HepG2 (cell line): ENCODE measurements at regions not wholly inside any gene's neighbourhood (a gene's known extent, or its start where the extent isn't known, plus 50 kb on each side); places are given as distances from the start of the nearest gene placed in this dataset.

ENCODE experiments used
- ATAC-seq: fragments of 200-7000 bp; cut with Tn5 transposase; 3 replicates; pipeline ENCODE4 v1.9.1; 2020; ENCODE audit warnings: mild to moderate bottlenecking, moderate library complexity
- BruUV-seq: library from RNA; stranded (reverse); fragments of 400-500 nt; replicated peaks from 2 replicates; lab custom pipeline; 2021; lab: Mats Ljungman, UMichigan
- CTCF ChIA-PET: fragments of 300-600 bp; formaldehyde crosslinking; extraction: SDS; loops from one replicate; lab custom pipeline; 2021; ENCODE audit warnings: low total read pairs, inconsistent platforms, low intra/inter-chr PET ratio; lab: Yijun Ruan, JAX
- POLR2A ChIA-PET: fragments of 350-600 bp; sonication (Branson Sonifier 250); formaldehyde crosslinking; loops from one replicate; lab custom pipeline; 2020; ENCODE audit warnings: antibody characterized with exemption, inconsistent platforms; lab: Yijun Ruan, JAX
- DNase-seq: peaks from one replicate; pipeline ENCODE4 v3.0.0-alpha.2; 2015; ENCODE audit warnings: low spot score
- FAIRE-seq: peaks from 3 replicates; lab custom pipeline; 2011; peaks lifted over from hg19 to GRCh38; lab: Jason Lieb, UNC
- H2AFZ ChIP-seq: one replicate; pipeline ENCODE4 v1.6.1; 2011; ENCODE audit warnings: low read length, inconsistent platforms
- H3K27ac ChIP-seq: fragments of 300-600 bp; 3 replicates; pipeline ENCODE4 v1.8.0; 2011; ENCODE audit warnings: mixed run types, mild to moderate bottlenecking, mixed read lengths, low read length, inconsistent platforms; ENCODE audit not compliant: insufficient read depth; ENCODE audit errors: extremely low read length
- H3K27me3 ChIP-seq, 2 experiments: fragments of 200-600 bp in 1 of 2; 2 replicates in 1 of 2; 3 replicates in 1 of 2; pipeline versions ENCODE4 v1.6.0 to v1.8.0; 2011; ENCODE audit warnings: low read length in 2 of 2, mild to moderate bottlenecking in 2 of 2, moderate library complexity in 2 of 2, inconsistent platforms in 1 of 2; ENCODE audit not compliant: insufficient read depth in 2 of 2, control insufficient read depth in 1 of 2
- H3K36me3 ChIP-seq, 2 experiments: fragments of 200-600 bp in 1 of 2; replicated peaks in 1 of 2; 2 replicates in 1 of 2; 3 replicates in 1 of 2; pipeline versions ENCODE4 v1.5.1 to v1.8.0; 2011; ENCODE audit warnings: low read length in 2 of 2, inconsistent platforms in 1 of 2; ENCODE audit not compliant: insufficient read depth in 2 of 2, control insufficient read depth in 1 of 2
- H3K4me1 ChIP-seq: 2 replicates; pipeline ENCODE4 v1.5.1; 2012; ENCODE audit warnings: low read length, inconsistent platforms; ENCODE audit not compliant: insufficient read depth
- H3K4me2 ChIP-seq: 2 replicates; pipeline ENCODE4 v1.6.0; 2011; ENCODE audit warnings: low read depth, low read length, inconsistent platforms
- H3K4me3 ChIP-seq, 3 experiments: fragments of 200-600 bp in 1 of 3; sonication (generic), shearing (Covaris generic) in 1 of 3; replicated peaks in 1 of 3; 2 replicates each; pipeline ENCODE4 v1.5.1; 2011 to 2016; ENCODE audit warnings: low read length in 3 of 3, inconsistent platforms in 2 of 3, low read depth in 2 of 3, mild to moderate bottlenecking in 2 of 3, control low read depth in 1 of 3, mixed read lengths in 1 of 3; ENCODE audit not compliant: insufficient read depth in 1 of 3
- H3K79me2 ChIP-seq: one replicate; pipeline ENCODE4 v1.6.1; 2011; ENCODE audit warnings: low read length, inconsistent platforms; ENCODE audit not compliant: insufficient read depth
- H3K9ac ChIP-seq: 2 replicates; pipeline ENCODE4 v1.6.0; 2011; ENCODE audit warnings: mild to moderate bottlenecking, low read depth, low read length, inconsistent platforms; ENCODE audit not compliant: insufficient read depth
- H3K9me3 ChIP-seq: 2 replicates; pipeline ENCODE4 v1.5.1; 2012; ENCODE audit warnings: mild to moderate bottlenecking, low read length
- H4K20me1 ChIP-seq: 2 replicates; pipeline ENCODE4 v1.6.0; 2011; ENCODE audit warnings: inconsistent platforms, mild to moderate bottlenecking, low read length, moderate library complexity; ENCODE audit not compliant: insufficient read depth
- BHLHE40 ChIP-seq: IDR thresholded peaks from 2 replicates; pipeline ENCODE4 v1.6.1; 2011; ENCODE audit warnings: low read length, improper control_type of control experiment
- CENPX ChIP-seq: sonication (generic); formaldehyde crosslinking; IDR thresholded peaks from 2 replicates; pipeline ENCODE4 v1.9.0; 2021; ENCODE audit warnings: mild to moderate bottlenecking, missing genetic modification reagents, moderate library complexity
- E2F5 ChIP-seq: sonication (generic); formaldehyde crosslinking; conservative IDR thresholded peaks from 2 replicates; pipeline ENCODE4 v1.4.0; 2020; ENCODE audit warnings: missing genetic modification reagents
- GLMP ChIP-seq: sonication (generic); formaldehyde crosslinking; IDR thresholded peaks from 2 replicates; pipeline ENCODE4 v1.9.0; 2021; ENCODE audit warnings: missing genetic modification reagents, mild to moderate bottlenecking, borderline replicate concordance
- KLF6 ChIP-seq: IDR thresholded peaks from 2 replicates; pipeline ENCODE4 v1.8.0; 2016; ENCODE audit warnings: missing biosample characterization, missing genetic modification reagents
- MXD3 ChIP-seq: IDR thresholded peaks from 2 replicates; pipeline ENCODE4 v1.6.1; 2016; ENCODE audit warnings: mild to moderate bottlenecking, missing biosample characterization, missing genetic modification reagents
- PITX1 ChIP-seq: sonication (generic); formaldehyde crosslinking; IDR thresholded peaks from 2 replicates; pipeline ENCODE4 v1.5.1; 2020; ENCODE audit warnings: mild to moderate bottlenecking, missing genetic modification reagents
- SIX4 ChIP-seq: sonication (generic); formaldehyde crosslinking; IDR thresholded peaks from 2 replicates; pipeline ENCODE4 v1.4.0; 2020; ENCODE audit warnings: missing genetic modification reagents
- STAT5B ChIP-seq: sonication (generic); formaldehyde crosslinking; IDR thresholded peaks from 2 replicates; pipeline ENCODE4 v1.4.0; 2020; ENCODE audit warnings: missing genetic modification reagents
- ZBTB8A ChIP-seq: sonication (generic); formaldehyde crosslinking; IDR thresholded peaks from 2 replicates; pipeline ENCODE4 v1.4.0; 2020; ENCODE audit warnings: mild to moderate bottlenecking, low read depth, missing genetic modification reagents, borderline replicate concordance
- ZEB1 ChIP-seq: IDR thresholded peaks from 2 replicates; pipeline ENCODE4 v1.6.1; 2012; ENCODE audit warnings: mild to moderate bottlenecking, low read depth, inconsistent platforms; ENCODE audit not compliant: insufficient replicate concordance
- ZNF180 ChIP-seq: sonication (generic); formaldehyde crosslinking; IDR thresholded peaks from 2 replicates; pipeline ENCODE4 v1.4.0; 2020; ENCODE audit warnings: low read depth, missing genetic modification reagents, borderline replicate concordance
- ZNF230 ChIP-seq: sonication (generic); formaldehyde crosslinking; IDR thresholded peaks from 2 replicates; pipeline ENCODE4 v1.4.0; 2020; ENCODE audit warnings: mild to moderate bottlenecking, missing genetic modification reagents
- ZNF232 ChIP-seq: sonication (generic); formaldehyde crosslinking; IDR thresholded peaks from 2 replicates; pipeline ENCODE4 v1.4.0; 2020; ENCODE audit warnings: missing genetic modification reagents, borderline replicate concordance
- ZNF264 ChIP-seq: sonication (generic); formaldehyde crosslinking; IDR thresholded peaks from 2 replicates; pipeline ENCODE4 v1.4.0; 2020; ENCODE audit warnings: missing genetic modification reagents
- ZNF292 ChIP-seq: sonication (generic); formaldehyde crosslinking; IDR thresholded peaks from 2 replicates; pipeline ENCODE4 v1.8.1; 2022; ENCODE audit warnings: mild to moderate bottlenecking, low read depth, missing genetic modification reagents, borderline replicate concordance
- ZNF605 ChIP-seq: sonication (generic); formaldehyde crosslinking; IDR thresholded peaks from 2 replicates; pipeline ENCODE4 v1.8.0; 2022; ENCODE audit warnings: mild to moderate bottlenecking, missing genetic modification reagents
- ZNF724P ChIP-seq: sonication (generic); formaldehyde crosslinking; IDR thresholded peaks from 2 replicates; pipeline ENCODE4 v1.8.0; 2022; ENCODE audit warnings: missing genetic modification reagents, borderline replicate concordance
- WGBS: methylation state at CpG from one replicate; pipeline ENCODE4 v1.1.6; 2017; ENCODE audit warnings: low lambda C conversion rate; 5-methylcytosine and 5-hydroxymethylcytosine counted together
- in situ Hi-C: cut with HindIII; loops from 2 replicates; pipeline ENCODE4 v1.10.0; 2017; ENCODE audit warnings: low pct_unique_long_range_greater_than_20kb; ENCODE audit not compliant: extremely low pct_ligation_motif_present
- intact Hi-C: fragments of 100-400 bp; cut with micrococcal nuclease; formaldehyde crosslinking; loops from one replicate; pipeline ENCODE4 v1.10.0; 2022; ENCODE audit not compliant: unreplicated experiment
- TF ChIP-seq, protein P1 (sequence below): sonication (generic); formaldehyde crosslinking; IDR thresholded peaks from 2 replicates; pipeline ENCODE4 v1.8.1; 2023; ENCODE audit warnings: mild to moderate bottlenecking, moderate library complexity, missing genetic modification reagents
- TF ChIP-seq, protein P2 (sequence below): sonication (generic); formaldehyde crosslinking; IDR thresholded peaks from 2 replicates; pipeline ENCODE4 v1.9.0; 2021; ENCODE audit warnings: missing genetic modification reagents, borderline replicate concordance

DNA sequence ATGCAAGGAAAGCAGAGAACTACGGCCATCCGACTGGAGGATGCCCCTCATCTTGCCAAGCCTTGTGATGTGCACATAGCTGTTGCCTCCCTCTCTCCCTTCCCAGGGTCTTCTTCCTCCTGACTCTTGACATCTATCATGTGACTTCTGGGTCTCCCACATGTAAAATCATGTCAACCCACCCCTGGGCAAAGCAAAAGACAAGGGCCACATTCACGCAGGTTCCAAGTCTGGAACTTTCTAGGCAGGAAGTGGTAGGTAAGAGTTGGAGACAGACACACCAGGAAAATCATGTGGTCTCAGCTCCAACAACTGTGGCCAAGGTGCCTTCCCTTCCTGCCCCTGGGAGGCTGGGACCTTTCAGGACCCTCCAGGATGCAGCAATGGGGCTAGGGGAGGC lies 187.3 kb downstream of the CXCL12 start (continued):
- TF ChIP-seq ZNF180 (CRISPR knock-in tag) (no peak), KLF6 (CRISPR knock-in tag) (no peak), ZNF264 (CRISPR knock-in tag) (no peak), STAT5B (CRISPR knock-in tag) (no peak), ZNF724P (no peak), MXD3 (no peak), BHLHE40 (no peak), ZNF605 (no peak), SIX4 (CRISPR knock-in tag) (no peak), ZEB1 (no peak), ZNF292 (no peak), ZNF230 (no peak)
- TF ChIP-seq, protein P1, sequence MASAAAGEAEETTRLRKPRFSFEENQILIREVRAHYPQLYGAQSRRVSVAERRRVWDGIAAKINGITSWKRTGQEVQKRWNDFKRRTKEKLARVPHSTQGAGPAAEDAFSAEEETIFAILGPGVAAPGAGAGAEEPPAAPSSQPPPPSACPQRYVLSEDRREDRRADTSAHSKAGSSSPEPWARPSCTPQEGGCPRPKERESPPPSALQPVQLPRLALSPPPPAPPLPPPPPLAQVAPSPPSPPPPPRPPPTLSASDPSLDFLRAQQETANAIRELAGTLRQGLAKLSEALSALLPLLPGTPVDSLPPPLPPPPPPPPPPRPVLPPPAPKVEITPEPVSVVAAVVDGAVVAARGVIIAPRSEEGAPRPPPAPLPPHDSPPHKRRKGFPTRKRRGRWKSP (CRISPR knock-in tag), result no peak

GRCh38 chr10:44196336-44196735 lies 188.6 kb downstream of the CXCL12 start:
- ChIA-PET CTCF (no interaction called here), POLR2A (interaction anchor here (2.1 to 2.6 kb wide), 2 partner anchors 39 to 40 kb away, joined by 7 to 11 read pairs; no protein-coding TSS in a partner anchor)
- no peak overlapping the region for H3K4me3 ChIP-seq
- H3K27ac ChIP-seq, result peak overlapping the region; percentile 76
- H2AFZ ChIP-seq, result no peak overlapping the region
- no peaks in the 10 kb centered on the region for H3K79me2 ChIP-seq
- peaks cover 83% of the 10 kb centered on the region for H3K4me1 ChIP-seq
- H3K4me2 ChIP-seq, result peak overlapping the region; percentile 80
- no peaks in the 10 kb centered on the region for H3K27me3 ChIP-seq
- in situ Hi-C loops (no loop called here), intact Hi-C loops (no loop called here)
- H3K36me3 ChIP-seq, result no peaks in the 10 kb centered on the region
- no peaks in the 10 kb centered on the region for H4K20me1 ChIP-seq
- H3K9ac ChIP-seq, result no peak overlapping the region
- FAIRE-seq (no peak), ATAC-seq (no peak), DNase-seq (no peak)
- H3K9me3 ChIP-seq, result no peaks in the 10 kb centered on the region
- 68% methylated on average over 5 of the region's 5 CpGs for WGBS
- BruUV-seq, result no TSS peak
- TF ChIP-seq CENPX (CRISPR knock-in tag), result no peak
- no peak for TF ChIP-seq ZBTB8A (CRISPR knock-in tag)
- no peak for TF ChIP-seq ZNF232 (CRISPR knock-in tag)
- no peak for TF ChIP-seq PITX1 (CRISPR knock-in tag)
- TF ChIP-seq, protein P2, sequence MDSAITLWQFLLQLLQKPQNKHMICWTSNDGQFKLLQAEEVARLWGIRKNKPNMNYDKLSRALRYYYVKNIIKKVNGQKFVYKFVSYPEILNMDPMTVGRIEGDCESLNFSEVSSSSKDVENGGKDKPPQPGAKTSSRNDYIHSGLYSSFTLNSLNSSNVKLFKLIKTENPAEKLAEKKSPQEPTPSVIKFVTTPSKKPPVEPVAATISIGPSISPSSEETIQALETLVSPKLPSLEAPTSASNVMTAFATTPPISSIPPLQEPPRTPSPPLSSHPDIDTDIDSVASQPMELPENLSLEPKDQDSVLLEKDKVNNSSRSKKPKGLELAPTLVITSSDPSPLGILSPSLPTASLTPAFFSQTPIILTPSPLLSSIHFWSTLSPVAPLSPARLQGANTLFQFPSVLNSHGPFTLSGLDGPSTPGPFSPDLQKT (CRISPR knock-in tag), result no peak
- TF ChIP-seq GLMP, result no peak
- no peak for TF ChIP-seq E2F5 (CRISPR knock-in tag)
